AG10803 (cell line): ENCODE measurements at regions not wholly inside any gene's neighbourhood (a gene's known extent, or its start where the extent isn't known, plus 50 kb on each side); places are given as distances from the start of the nearest gene placed in this dataset.

Experiments
- DNase-seq: peaks from one replicate; pipeline ENCODE4 v3.0.0; 2010; ENCODE audit warnings: low read depth
- H3K4me3 ChIP-seq: 2 replicates; pipeline ENCODE4 v1.5.1; 2011; ENCODE audit warnings: mild to moderate bottlenecking, low read length, control low read depth
- TF ChIP-seq, protein P1 (sequence below): conservative IDR thresholded peaks from 2 replicates; pipeline ENCODE4 v1.5.1; 2011; ENCODE audit warnings: mild to moderate bottlenecking, low read length, control low read depth, inconsistent platforms

DNA sequence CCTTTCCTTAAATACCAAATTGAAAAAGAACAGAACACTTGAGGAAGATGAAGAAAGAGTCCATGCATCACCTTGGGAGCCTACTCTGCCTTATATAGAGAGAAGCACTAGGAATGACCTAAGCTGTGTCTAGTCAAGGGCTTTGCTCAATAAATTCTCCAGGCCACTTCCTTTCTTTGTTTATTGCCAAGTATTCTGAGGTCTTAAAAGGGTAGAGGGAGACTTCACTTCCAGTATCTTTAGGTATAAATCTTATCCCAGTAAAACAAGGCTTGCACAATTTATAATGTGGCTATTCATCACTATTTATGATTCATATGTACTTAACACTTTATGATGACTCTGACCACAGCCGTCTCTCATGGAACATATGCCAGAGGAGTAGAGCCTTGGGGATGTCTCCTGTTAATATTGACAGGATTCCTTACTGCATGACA lies 85.1 kb upstream of the ARHGAP5 start:
- no peak overlapping the region for H3K4me3 ChIP-seq
- DNase-seq = peak; percentile 98
- TF ChIP-seq, protein P1, sequence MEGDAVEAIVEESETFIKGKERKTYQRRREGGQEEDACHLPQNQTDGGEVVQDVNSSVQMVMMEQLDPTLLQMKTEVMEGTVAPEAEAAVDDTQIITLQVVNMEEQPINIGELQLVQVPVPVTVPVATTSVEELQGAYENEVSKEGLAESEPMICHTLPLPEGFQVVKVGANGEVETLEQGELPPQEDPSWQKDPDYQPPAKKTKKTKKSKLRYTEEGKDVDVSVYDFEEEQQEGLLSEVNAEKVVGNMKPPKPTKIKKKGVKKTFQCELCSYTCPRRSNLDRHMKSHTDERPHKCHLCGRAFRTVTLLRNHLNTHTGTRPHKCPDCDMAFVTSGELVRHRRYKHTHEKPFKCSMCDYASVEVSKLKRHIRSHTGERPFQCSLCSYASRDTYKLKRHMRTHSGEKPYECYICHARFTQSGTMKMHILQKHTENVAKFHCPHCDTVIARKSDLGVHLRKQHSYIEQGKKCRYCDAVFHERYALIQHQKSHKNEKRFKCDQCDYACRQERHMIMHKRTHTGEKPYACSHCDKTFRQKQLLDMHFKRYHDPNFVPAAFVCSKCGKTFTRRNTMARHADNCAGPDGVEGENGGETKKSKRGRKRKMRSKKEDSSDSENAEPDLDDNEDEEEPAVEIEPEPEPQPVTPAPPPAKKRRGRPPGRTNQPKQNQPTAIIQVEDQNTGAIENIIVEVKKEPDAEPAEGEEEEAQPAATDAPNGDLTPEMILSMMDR = no peak

DNA sequence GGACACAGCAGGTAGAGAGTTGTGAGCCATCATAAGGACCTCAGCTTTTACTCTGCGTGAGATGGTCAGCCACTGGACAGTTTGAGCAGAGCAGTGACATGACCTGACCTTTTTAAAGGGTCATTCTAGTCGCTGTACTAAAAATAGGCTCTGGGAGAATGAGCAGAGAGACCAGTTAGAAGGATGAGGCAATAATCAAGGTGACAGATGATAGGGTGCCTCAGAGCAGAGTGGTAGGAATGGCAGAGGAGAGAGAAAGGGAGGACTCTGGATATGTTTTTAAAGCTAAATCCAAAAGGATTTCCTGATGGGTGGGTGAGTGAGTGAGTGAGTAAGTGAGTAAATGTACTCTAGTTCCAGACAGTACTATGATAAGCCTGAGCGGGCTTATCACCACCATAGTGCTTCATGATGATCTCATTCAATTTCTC lies 83.6 kb upstream of the ARHGAP5 start:
- TF ChIP-seq, protein P1 = no peak
- no peak overlapping the region for H3K4me3 ChIP-seq

DNA sequence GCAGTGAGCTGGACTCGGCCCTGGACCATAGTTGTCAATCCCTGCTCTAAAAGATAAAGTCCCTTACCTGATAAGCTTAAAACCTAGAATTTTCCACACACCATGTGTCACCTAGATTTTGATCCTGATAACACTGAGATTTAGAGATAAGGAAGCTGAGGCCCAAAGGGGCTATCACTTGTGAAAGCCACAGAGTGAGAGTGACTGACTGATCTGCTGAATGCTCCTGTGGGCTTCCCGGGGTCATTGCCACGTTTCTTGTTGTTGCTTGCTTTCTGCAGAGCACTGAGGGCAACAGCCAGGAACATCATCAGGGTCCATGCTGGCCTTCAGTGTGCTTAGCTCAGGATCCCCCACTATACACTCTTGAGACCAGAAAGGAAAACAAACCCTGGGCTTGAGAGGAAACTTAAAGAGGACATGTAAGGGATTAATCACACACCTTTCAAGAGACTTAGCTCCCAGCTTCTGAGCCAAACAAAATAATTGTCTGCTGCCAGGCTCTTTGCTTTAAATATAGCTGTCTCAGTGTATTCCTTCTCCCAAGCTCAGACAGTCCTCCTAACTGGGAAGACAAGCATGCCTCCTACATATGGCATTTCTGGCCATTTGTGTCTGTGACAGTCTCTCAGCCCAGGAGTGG lies 82.6 kb upstream of the ARHGAP5 start:
- no peak for DNase-seq
- TF ChIP-seq, protein P1 = no peak
- H3K4me3 ChIP-seq = no peak overlapping the region

More for the DNA sequence above, 83.6 kb upstream of the ARHGAP5 start:
- DNase-seq = no peak

DNA sequence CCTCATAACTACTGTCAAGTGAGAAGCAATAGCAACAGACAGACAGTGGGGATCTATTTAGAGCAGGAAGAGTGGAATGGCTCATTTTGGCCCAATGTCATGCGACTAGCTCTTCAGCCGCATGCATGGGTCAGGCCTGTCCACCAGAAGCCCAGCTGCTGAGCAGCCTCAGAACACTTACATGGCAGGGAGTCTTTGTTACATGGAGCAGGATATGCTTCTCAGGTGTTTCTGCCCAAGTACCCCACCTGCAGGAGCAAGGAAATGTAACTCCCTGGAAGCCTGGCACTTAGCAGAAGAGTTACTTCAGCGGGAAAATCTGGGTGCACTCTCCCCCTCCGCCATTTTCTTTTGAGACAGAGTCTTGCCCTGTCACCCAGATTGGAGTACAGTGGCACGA lies 73.5 kb upstream of the ARHGAP5 start:
- TF ChIP-seq, protein P1 = no peak
- no peak overlapping the region for H3K4me3 ChIP-seq
- no peak for DNase-seq

DNA sequence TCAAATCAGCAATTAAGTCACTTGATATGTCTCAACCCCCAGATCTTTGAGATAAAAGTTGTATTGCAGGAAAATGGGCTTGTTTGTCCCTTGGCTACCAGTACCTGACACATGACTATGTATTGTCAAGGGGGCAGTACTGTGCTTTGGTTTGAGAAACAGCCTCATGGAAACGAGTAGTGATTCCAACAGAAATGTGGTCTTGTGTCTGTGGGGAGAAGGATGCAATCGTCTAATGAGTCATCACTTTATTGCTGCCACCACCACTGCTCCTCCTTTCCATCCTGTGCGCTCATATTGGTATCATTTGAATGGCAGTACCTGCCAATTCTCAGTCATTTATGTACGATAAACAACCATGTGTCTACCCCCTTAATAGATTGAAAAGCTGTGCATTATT lies 72.8 kb upstream of the ARHGAP5 start:
- TF ChIP-seq, protein P1 = no peak; the same call in 1 of the 2 replicates
- no peak overlapping the region for H3K4me3 ChIP-seq
- peak; percentile 76 for DNase-seq

DNA sequence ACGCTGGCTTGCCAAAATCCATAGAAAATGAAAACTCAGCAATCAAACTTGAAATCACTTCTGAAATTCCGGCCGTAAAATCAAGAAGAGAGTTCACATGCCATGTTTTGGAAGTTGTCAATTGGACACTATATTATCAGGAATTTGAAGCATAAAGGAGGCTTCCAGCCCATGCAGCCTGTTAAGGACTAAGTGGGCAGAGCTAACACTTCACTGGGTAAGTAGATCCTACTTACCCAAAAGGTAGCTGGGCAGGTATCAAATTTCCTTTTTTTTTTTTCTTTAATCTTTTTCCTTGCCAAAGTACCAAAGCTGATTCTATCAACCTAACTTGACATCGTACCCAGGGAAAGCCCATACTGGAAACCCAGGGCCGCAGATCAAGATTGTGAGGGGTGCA lies 71.5 kb upstream of the ARHGAP5 start:
- no peak overlapping the region for H3K4me3 ChIP-seq
- DNase-seq = no peak
- TF ChIP-seq, protein P1 = no peak
